ENCODE measurements at regions not wholly inside any gene's neighbourhood (a gene's known extent, or its start where the extent isn't known, plus 50 kb on each side); places are given as distances from the start of the nearest gene placed in this dataset.
"Not testable (repeated sequence)": the region's sequence is repeated elsewhere in the genome, so short reads cannot be mapped to it uniquely, and the experiment has no call there.

GRCh38 chr6:144922771-144923490 lies 637.8 kb downstream of the UTRN start:
- H3K4me1 ChIP-seq (ENCODE audit: control insufficient read depth in 2 of 2, insufficient read depth in 2 of 2, low read length in 2 of 2); H3K4me3 ChIP-seq (ENCODE audit: low read length in 2 of 2); H3K27ac ChIP-seq (ENCODE audit: low read depth in 1 of 2, low read length in 1 of 2); DNase-seq (ENCODE audit: low read depth in 6 of 9, low spot score in 9 of 9); H3K36me3 ChIP-seq (ENCODE audit: control insufficient read depth in 2 of 2, insufficient read depth in 2 of 2, low read length in 1 of 2); H3K9me3 ChIP-seq (ENCODE audit: control insufficient read depth in 2 of 2, insufficient read depth in 1 of 2, low read length in 1 of 2); H3K27me3 ChIP-seq (ENCODE audit: control insufficient read depth in 2 of 2, insufficient read depth in 1 of 2, low read length in 1 of 2): not testable (repeated sequence)
- WGBS, result 91% methylated on average over 4 of the region's 5 CpGs

- not testable (repeated sequence) for H3K9me3 ChIP-seq (ENCODE audit: control insufficient read depth in 2 of 2, insufficient read depth in 1 of 2, low read length in 1 of 2); H3K27me3 ChIP-seq (ENCODE audit: control insufficient read depth in 2 of 2, insufficient read depth in 1 of 2, low read length in 1 of 2); H3K36me3 ChIP-seq (ENCODE audit: control insufficient read depth in 2 of 2, insufficient read depth in 2 of 2, low read length in 1 of 2); H3K4me1 ChIP-seq (ENCODE audit: control insufficient read depth in 2 of 2, insufficient read depth in 2 of 2, low read length in 2 of 2); H3K27ac ChIP-seq (ENCODE audit: low read depth in 1 of 2, low read length in 1 of 2); H3K4me3 ChIP-seq (ENCODE audit: low read length in 2 of 2); DNase-seq (ENCODE audit: low read depth in 6 of 9, low spot score in 9 of 9)
- WGBS, result 95% methylated on average over 4 of the region's 5 CpGs
These were observed 638.3 kb downstream of the UTRN start for GRCh38 chr6:144923491-144923787.

- Histone ChIP-seq H3K27me3 (ENCODE audit: control insufficient read depth in 2 of 2, insufficient read depth in 1 of 2, low read length in 1 of 2) (no peaks in the 10 kb centered on the region), H3K36me3 (ENCODE audit: control insufficient read depth in 2 of 2, insufficient read depth in 2 of 2, low read length in 1 of 2) (no peaks in the 10 kb centered on the region), H3K4me3 (ENCODE audit: low read length in 2 of 2) (no peak overlapping the region), H3K9me3 (ENCODE audit: control insufficient read depth in 2 of 2, insufficient read depth in 1 of 2, low read length in 1 of 2) (no peaks in the 10 kb centered on the region), H3K4me1 (ENCODE audit: control insufficient read depth in 2 of 2, insufficient read depth in 2 of 2, low read length in 2 of 2) (no peaks in the 10 kb centered on the region), H3K27ac (ENCODE audit: low read depth in 1 of 2, low read length in 1 of 2) (no peak overlapping the region)
- WGBS, result 96% methylated on average over 1 of the region's 1 CpG
- no peak for DNase-seq (ENCODE audit: low read depth in 6 of 9, low spot score in 9 of 9)
These were observed 643.7 kb downstream of the UTRN start for GRCh38 chr6:144928847-144929246.

GRCh38 chr6:144929262-144929661 lies 644.1 kb downstream of the UTRN start:
- no peak for DNase-seq (ENCODE audit: low read depth in 6 of 9, low spot score in 9 of 9)
- Histone ChIP-seq H3K9me3 (ENCODE audit: control insufficient read depth in 2 of 2, insufficient read depth in 1 of 2, low read length in 1 of 2) (no peaks in the 10 kb centered on the region), H3K36me3 (ENCODE audit: control insufficient read depth in 2 of 2, insufficient read depth in 2 of 2, low read length in 1 of 2) (no peaks in the 10 kb centered on the region), H3K4me1 (ENCODE audit: control insufficient read depth in 2 of 2, insufficient read depth in 2 of 2, low read length in 2 of 2) (no peaks in the 10 kb centered on the region), H3K27ac (ENCODE audit: low read depth in 1 of 2, low read length in 1 of 2) (no peak overlapping the region), H3K4me3 (ENCODE audit: low read length in 2 of 2) (no peak overlapping the region), H3K27me3 (ENCODE audit: control insufficient read depth in 2 of 2, insufficient read depth in 1 of 2, low read length in 1 of 2) (no peaks in the 10 kb centered on the region)
- WGBS, result 96% methylated on average over 1 of the region's 1 CpG

- Histone ChIP-seq H3K4me1 (ENCODE audit: control insufficient read depth in 2 of 2, insufficient read depth in 2 of 2, low read length in 2 of 2) (no peaks in the 10 kb centered on the region), H3K27ac (ENCODE audit: low read depth in 1 of 2, low read length in 1 of 2) (no peak overlapping the region), H3K36me3 (ENCODE audit: control insufficient read depth in 2 of 2, insufficient read depth in 2 of 2, low read length in 1 of 2) (no peaks in the 10 kb centered on the region), H3K4me3 (ENCODE audit: low read length in 2 of 2) (no peak overlapping the region), H3K9me3 (ENCODE audit: control insufficient read depth in 2 of 2, insufficient read depth in 1 of 2, low read length in 1 of 2) (no peaks in the 10 kb centered on the region), H3K27me3 (ENCODE audit: control insufficient read depth in 2 of 2, insufficient read depth in 1 of 2, low read length in 1 of 2) (no peaks in the 10 kb centered on the region)
- WGBS, result 67% methylated on average over 6 of the region's 6 CpGs
- peak in 8 of 9 donors; percentile 1 to 46 (median 20) for DNase-seq (ENCODE audit: low read depth in 6 of 9, low spot score in 9 of 9)
These were observed 646.3 kb downstream of the UTRN start for GRCh38 chr6:144931172-144932035.

- Histone ChIP-seq H3K4me3 (ENCODE audit: low read length in 2 of 2) (no peak overlapping the region), H3K4me1 (ENCODE audit: control insufficient read depth in 2 of 2, insufficient read depth in 2 of 2, low read length in 2 of 2) (no peaks in the 10 kb centered on the region), H3K9me3 (ENCODE audit: control insufficient read depth in 2 of 2, insufficient read depth in 1 of 2, low read length in 1 of 2) (no peaks in the 10 kb centered on the region), H3K36me3 (ENCODE audit: control insufficient read depth in 2 of 2, insufficient read depth in 2 of 2, low read length in 1 of 2) (no peaks in the 10 kb centered on the region), H3K27ac (ENCODE audit: low read depth in 1 of 2, low read length in 1 of 2) (no peak overlapping the region), H3K27me3 (ENCODE audit: control insufficient read depth in 2 of 2, insufficient read depth in 1 of 2, low read length in 1 of 2) (no peaks in the 10 kb centered on the region)
- 95% methylated on average over 1 of the region's 1 CpG for WGBS
- no peak for DNase-seq (ENCODE audit: low read depth in 6 of 9, low spot score in 9 of 9)
These were observed 647.5 kb downstream of the UTRN start for GRCh38 chr6:144932621-144933020.

GRCh38 chr6:144935181-144935580 lies 650.0 kb downstream of the UTRN start:
- Histone ChIP-seq H3K36me3 (ENCODE audit: control insufficient read depth in 2 of 2, insufficient read depth in 2 of 2, low read length in 1 of 2) (no peaks in the 10 kb centered on the region), H3K4me3 (ENCODE audit: low read length in 2 of 2) (no peak overlapping the region), H3K27me3 (ENCODE audit: control insufficient read depth in 2 of 2, insufficient read depth in 1 of 2, low read length in 1 of 2) (no peaks in the 10 kb centered on the region), H3K4me1 (ENCODE audit: control insufficient read depth in 2 of 2, insufficient read depth in 2 of 2, low read length in 2 of 2) (no peaks in the 10 kb centered on the region), H3K27ac (ENCODE audit: low read depth in 1 of 2, low read length in 1 of 2) (no peak overlapping the region), H3K9me3 (ENCODE audit: control insufficient read depth in 2 of 2, insufficient read depth in 1 of 2, low read length in 1 of 2) (no peaks in the 10 kb centered on the region)
- no peak for DNase-seq (ENCODE audit: low read depth in 6 of 9, low spot score in 9 of 9)

GRCh38 chr6:144935661-144936060 lies 650.5 kb downstream of the UTRN start:
- no peaks in the 10 kb centered on the region for H3K4me1 ChIP-seq (ENCODE audit: control insufficient read depth in 2 of 2, insufficient read depth in 2 of 2, low read length in 2 of 2)
- 98% methylated on average over 1 of the region's 1 CpG for WGBS
- H3K36me3 ChIP-seq (ENCODE audit: control insufficient read depth in 2 of 2, insufficient read depth in 2 of 2, low read length in 1 of 2), result no peaks in the 10 kb centered on the region
- no peak overlapping the region for H3K27ac ChIP-seq (ENCODE audit: low read depth in 1 of 2, low read length in 1 of 2)
- no peaks in the 10 kb centered on the region for H3K9me3 ChIP-seq (ENCODE audit: control insufficient read depth in 2 of 2, insufficient read depth in 1 of 2, low read length in 1 of 2)
- DNase-seq (ENCODE audit: low read depth in 6 of 9, low spot score in 9 of 9), result no peak
- no peak overlapping the region for H3K4me3 ChIP-seq (ENCODE audit: low read length in 2 of 2)
- H3K27me3 ChIP-seq (ENCODE audit: control insufficient read depth in 2 of 2, insufficient read depth in 1 of 2, low read length in 1 of 2), result no peaks in the 10 kb centered on the region

GRCh38 chr6:144936764-144937163 lies 651.6 kb downstream of the UTRN start:
- Histone ChIP-seq H3K36me3 (ENCODE audit: control insufficient read depth in 2 of 2, insufficient read depth in 2 of 2, low read length in 1 of 2) (no peaks in the 10 kb centered on the region), H3K9me3 (ENCODE audit: control insufficient read depth in 2 of 2, insufficient read depth in 1 of 2, low read length in 1 of 2) (no peaks in the 10 kb centered on the region), H3K27ac (ENCODE audit: low read depth in 1 of 2, low read length in 1 of 2) (no peak overlapping the region), H3K4me3 (ENCODE audit: low read length in 2 of 2) (no peak overlapping the region), H3K27me3 (ENCODE audit: control insufficient read depth in 2 of 2, insufficient read depth in 1 of 2, low read length in 1 of 2) (no peaks in the 10 kb centered on the region), H3K4me1 (ENCODE audit: control insufficient read depth in 2 of 2, insufficient read depth in 2 of 2, low read length in 2 of 2) (no peaks in the 10 kb centered on the region)
- DNase-seq (ENCODE audit: low read depth in 6 of 9, low spot score in 9 of 9), result no peak
- 96% methylated on average over 2 of the region's 2 CpGs for WGBS
